OCI-LY1 (cell line): ENCODE measurements at regions not wholly inside any gene's neighbourhood (a gene's known extent, or its start where the extent isn't known, plus 50 kb on each side); places are given as distances from the start of the nearest gene placed in this dataset.
"Not testable (repeated sequence)": the region's sequence is repeated elsewhere in the genome, so short reads cannot be mapped to it uniquely, and the experiment has no call there.

Experiments used
- EZH2 ChIP-seq: fragments of 200-600 bp; sonication (generic), shearing (Covaris generic); IDR thresholded peaks from 2 replicates; pipeline ENCODE4 v1.8.0; 2017; ENCODE audit warnings: borderline replicate concordance, mixed run types, mild to moderate bottlenecking, antibody characterized with exemption, low read length, moderate library complexity, mixed read lengths
- TF ChIP-seq, protein P1 (sequence below): fragments of 200-600 bp; sonication (generic), shearing (Covaris generic); IDR thresholded peaks from 2 replicates; pipeline ENCODE4 v1.5.1; 2017; ENCODE audit warnings: mild to moderate bottlenecking, antibody characterized with exemption, low read length, moderate library complexity, mixed read lengths

- TF ChIP-seq, protein P1, sequence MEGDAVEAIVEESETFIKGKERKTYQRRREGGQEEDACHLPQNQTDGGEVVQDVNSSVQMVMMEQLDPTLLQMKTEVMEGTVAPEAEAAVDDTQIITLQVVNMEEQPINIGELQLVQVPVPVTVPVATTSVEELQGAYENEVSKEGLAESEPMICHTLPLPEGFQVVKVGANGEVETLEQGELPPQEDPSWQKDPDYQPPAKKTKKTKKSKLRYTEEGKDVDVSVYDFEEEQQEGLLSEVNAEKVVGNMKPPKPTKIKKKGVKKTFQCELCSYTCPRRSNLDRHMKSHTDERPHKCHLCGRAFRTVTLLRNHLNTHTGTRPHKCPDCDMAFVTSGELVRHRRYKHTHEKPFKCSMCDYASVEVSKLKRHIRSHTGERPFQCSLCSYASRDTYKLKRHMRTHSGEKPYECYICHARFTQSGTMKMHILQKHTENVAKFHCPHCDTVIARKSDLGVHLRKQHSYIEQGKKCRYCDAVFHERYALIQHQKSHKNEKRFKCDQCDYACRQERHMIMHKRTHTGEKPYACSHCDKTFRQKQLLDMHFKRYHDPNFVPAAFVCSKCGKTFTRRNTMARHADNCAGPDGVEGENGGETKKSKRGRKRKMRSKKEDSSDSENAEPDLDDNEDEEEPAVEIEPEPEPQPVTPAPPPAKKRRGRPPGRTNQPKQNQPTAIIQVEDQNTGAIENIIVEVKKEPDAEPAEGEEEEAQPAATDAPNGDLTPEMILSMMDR = not testable (repeated sequence)
- TF ChIP-seq EZH2 = not testable (repeated sequence)
Measured at GRCh38 chr1:810949-811348, 112.8 kb upstream of the SAMD11 start.
